ENCODE measurements at regions not wholly inside any gene's neighbourhood (a gene's known extent, or its start where the extent isn't known, plus 50 kb on each side); places are given as distances from the start of the nearest gene placed in this dataset.

DNA sequence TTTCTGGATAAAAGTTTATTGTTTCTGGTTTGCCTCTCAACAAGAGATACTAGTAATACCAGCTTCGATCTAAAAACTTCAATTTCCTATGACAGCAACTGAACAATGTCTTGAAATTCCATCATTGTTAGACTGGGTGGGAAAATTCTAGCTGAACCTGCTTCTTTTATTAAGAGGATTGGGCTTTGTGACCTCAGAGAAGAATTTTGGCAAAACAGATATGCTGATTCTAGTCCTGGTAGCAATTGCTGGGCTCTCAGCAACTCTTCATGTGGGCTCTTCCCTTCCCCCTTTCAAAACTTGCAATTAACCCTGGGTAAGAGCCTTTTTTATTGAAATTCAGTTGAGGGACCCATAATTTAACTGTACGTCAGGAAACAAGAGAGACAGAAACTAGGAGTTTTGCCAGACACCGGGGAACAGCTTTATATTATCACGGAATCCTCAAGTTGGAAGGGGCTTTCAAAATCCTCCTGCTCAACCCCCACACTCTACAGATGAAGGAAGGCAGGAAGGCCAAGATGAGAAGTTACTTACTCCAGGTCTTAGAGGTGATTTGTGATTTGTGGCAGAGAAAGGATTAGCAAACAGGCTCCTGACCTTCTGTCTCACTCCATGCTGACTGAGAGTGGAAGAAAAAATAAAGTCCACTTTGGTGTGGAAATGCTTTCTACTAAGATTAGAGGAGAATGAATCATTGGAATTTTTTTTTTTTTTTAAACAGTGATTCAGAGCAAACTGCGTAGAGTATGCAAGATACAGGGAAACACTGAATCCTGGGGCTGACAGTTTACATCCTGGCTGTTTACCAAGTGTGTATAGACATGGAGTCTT is 239.0 kb upstream of the ATP2B1 start:
- no peak for TF ChIP-seq EP300 (IDR thresholded peaks at IDR 0.05)
- peak; percentile 46 for TF ChIP-seq POLR2AphosphoS5 (IDR thresholded peaks at IDR 0.05)
- peaks cover 10 to 58% (median 15%) of the 10 kb centered on the region in 3 donors for H3K4me1 ChIP-seq
- 17 to 18% methylated on average over 4 to 5 of the region's 5 CpGs for WGBS, 2 donors (ENCODE audit: low coverage in 1 of 2)
- no peaks in the 10 kb centered on the region for H3K9me3 ChIP-seq
- ATAC-seq = peak; percentile 75
- no peaks in the 10 kb centered on the region for H3K36me3 ChIP-seq
- H3K27me3 ChIP-seq = no peaks in the 10 kb centered on the region
- no peak overlapping the region for H3K4me3 ChIP-seq
- H3K27ac ChIP-seq = peak overlapping the region; percentile 26 to 59 (median 50)

DNA sequence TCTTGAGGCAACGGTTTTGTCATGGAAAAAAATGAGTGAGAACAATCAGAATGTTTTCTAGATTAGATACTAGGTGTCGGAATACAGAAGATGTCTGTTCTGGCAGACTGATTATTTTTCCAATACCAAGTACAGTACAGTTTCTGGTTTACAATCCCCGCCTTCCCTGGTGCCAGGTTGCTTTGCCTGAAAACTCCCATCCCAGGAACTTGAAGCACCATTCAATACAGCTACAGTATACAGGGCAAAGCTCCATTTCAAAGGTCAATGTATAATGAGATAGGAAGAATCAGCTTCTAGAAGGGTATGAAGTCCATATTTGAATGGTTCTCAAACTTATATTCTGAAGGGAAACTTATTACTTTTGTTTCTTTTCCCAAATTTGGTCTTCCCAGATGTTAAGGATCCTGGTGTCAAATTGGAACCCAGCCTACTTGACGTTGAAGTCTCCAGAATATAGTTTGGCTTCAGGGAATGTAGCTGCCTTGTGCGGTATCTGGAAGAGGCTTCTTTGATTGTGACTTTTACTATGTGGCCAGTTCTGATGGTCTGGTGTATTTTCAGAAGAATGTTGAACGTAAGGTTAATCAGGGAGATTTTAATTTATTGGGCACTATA is 238.0 kb upstream of the ATP2B1 start:
- Histone ChIP-seq H3K4me3 (no peak overlapping the region), H3K36me3 (no peaks in the 10 kb centered on the region), H3K27me3 (no peaks in the 10 kb centered on the region), H3K9me3 (no peaks in the 10 kb centered on the region), H3K27ac (no peak overlapping the region), H3K4me1 (peaks cover 10 to 59% (median 15%) of the 10 kb centered on the region in 3 donors)
- WGBS, 2 donors (ENCODE audit: low coverage in 1 of 2) = 63 to 74% methylated on average over 6 of the region's 6 CpGs
- no peak for TF ChIP-seq POLR2A (IDR thresholded peaks at IDR 0.05)
- TF ChIP-seq, protein P1, sequence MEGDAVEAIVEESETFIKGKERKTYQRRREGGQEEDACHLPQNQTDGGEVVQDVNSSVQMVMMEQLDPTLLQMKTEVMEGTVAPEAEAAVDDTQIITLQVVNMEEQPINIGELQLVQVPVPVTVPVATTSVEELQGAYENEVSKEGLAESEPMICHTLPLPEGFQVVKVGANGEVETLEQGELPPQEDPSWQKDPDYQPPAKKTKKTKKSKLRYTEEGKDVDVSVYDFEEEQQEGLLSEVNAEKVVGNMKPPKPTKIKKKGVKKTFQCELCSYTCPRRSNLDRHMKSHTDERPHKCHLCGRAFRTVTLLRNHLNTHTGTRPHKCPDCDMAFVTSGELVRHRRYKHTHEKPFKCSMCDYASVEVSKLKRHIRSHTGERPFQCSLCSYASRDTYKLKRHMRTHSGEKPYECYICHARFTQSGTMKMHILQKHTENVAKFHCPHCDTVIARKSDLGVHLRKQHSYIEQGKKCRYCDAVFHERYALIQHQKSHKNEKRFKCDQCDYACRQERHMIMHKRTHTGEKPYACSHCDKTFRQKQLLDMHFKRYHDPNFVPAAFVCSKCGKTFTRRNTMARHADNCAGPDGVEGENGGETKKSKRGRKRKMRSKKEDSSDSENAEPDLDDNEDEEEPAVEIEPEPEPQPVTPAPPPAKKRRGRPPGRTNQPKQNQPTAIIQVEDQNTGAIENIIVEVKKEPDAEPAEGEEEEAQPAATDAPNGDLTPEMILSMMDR (IDR thresholded peaks at IDR 0.05) = no peak
- ATAC-seq = no peak

DNA sequence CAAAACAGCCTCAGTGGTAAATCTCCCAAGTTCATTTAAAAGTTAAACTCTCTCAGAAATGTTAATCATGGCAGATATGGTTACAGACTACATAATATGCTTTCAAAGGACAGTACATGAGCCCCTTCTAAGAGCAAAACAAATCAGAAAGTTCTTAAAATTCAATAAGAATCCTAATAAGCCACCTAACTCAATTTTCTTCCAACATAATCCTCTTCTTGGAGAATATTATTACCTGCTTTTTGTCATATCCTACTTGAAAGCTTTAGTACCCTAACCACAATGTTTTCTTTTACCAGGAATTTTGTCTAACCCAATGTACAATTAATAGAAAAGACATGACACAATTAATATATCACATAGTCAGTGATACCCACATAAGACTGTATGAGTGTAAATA is 236.5 kb upstream of the ATP2B1 start:
- Histone ChIP-seq H3K27me3 (no peaks in the 10 kb centered on the region), H3K4me3 (no peak overlapping the region), H3K36me3 (no peaks in the 10 kb centered on the region), H3K4me1 (peaks cover 10 to 47% (median 15%) of the 10 kb centered on the region in 3 donors), H3K9me3 (no peaks in the 10 kb centered on the region), H3K27ac (no peak overlapping the region)
- TF ChIP-seq, protein P1 (IDR thresholded peaks at IDR 0.05) = no peak
- TF ChIP-seq EP300 (IDR thresholded peaks at IDR 0.05) (no peak), POLR2AphosphoS5 (IDR thresholded peaks at IDR 0.05) (no peak), POLR2A (IDR thresholded peaks at IDR 0.05) (no peak)
- no peak for ATAC-seq

DNA sequence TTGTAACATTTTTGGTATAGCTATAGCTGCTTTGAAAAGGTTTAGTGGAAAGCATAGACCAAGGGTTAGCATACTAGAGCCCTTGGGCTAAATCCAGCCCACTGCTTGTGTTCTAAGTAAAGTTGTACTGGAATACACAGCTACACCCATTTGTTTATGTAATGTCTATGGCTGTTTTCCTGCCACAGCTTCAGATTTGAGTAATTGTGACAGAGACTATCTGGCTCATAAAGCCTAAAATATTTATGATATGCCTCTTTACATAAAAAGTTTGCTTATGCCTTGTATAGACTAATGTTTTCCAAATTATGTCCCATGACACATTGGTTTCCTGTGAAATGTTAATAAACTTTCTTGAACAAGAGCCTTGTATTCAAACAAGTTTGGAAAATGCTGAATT is 234.8 kb upstream of the ATP2B1 start:
- no peaks in the 10 kb centered on the region for H3K36me3 ChIP-seq
- H3K9me3 ChIP-seq = no peaks in the 10 kb centered on the region
- no peak overlapping the region for H3K27ac ChIP-seq
- ATAC-seq = no peak
- peaks cover 10 to 30% (median 10%) of the 10 kb centered on the region in 3 donors for H3K4me1 ChIP-seq
- no peak overlapping the region for H3K4me3 ChIP-seq
- TF ChIP-seq, protein P1 (IDR thresholded peaks at IDR 0.05) = no peak
- no peak for TF ChIP-seq POLR2AphosphoS5 (IDR thresholded peaks at IDR 0.05)
- TF ChIP-seq EP300 (IDR thresholded peaks at IDR 0.05) = no peak
- no peak for TF ChIP-seq POLR2A (IDR thresholded peaks at IDR 0.05)
- no peaks in the 10 kb centered on the region for H3K27me3 ChIP-seq

DNA sequence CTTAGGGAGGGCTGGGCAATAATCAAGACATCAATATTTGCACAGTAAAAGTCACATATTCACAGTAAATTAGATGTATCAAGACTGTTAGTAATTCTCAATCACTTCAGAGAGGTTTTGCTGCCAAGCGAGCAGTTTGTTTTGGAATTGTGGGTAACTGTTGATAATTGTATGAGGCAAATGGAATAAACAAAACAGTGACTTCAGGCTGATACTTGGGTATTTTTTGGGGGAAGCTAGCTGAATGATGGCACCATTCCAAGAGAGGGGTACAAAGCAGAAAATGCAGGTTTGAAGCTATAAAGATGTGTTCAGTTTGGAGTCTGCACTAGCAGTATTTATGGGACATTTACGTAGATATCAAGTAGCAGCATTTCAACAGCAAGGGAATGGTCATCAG is 232.8 kb upstream of the ATP2B1 start:
- Histone ChIP-seq H3K27ac (no peak overlapping the region), H3K36me3 (no peaks in the 10 kb centered on the region), H3K9me3 (no peaks in the 10 kb centered on the region), H3K4me1 (peaks cover 0 to 19% (median 0%) of the 10 kb centered on the region in 3 donors), H3K27me3 (no peaks in the 10 kb centered on the region), H3K4me3 (no peak overlapping the region)
- 92 to 94% methylated on average over 1 to 2 of the region's 2 CpGs for WGBS, 2 donors (ENCODE audit: low coverage in 1 of 2)
- TF ChIP-seq POLR2A (IDR thresholded peaks at IDR 0.05) (no peak), POLR2AphosphoS5 (IDR thresholded peaks at IDR 0.05) (no peak), EP300 (IDR thresholded peaks at IDR 0.05) (no peak)
- TF ChIP-seq, protein P1 (IDR thresholded peaks at IDR 0.05) = no peak
- ATAC-seq = no peak

Measured in gastroesophageal sphincter (tissue), 4 donors.